GM12875 (cell line): ENCODE measurements at regions not wholly inside any gene's neighbourhood (a gene's known extent, or its start where the extent isn't known, plus 50 kb on each side); places are given as distances from the start of the nearest gene placed in this dataset.

ENCODE experiments used
- H3K4me3 ChIP-seq: one replicate; pipeline ENCODE4 v1.5.1; 2011; ENCODE audit warnings: low read depth, low read length, control low read depth
- CTCF ChIP-seq: IDR thresholded peaks from 2 replicates; pipeline ENCODE4 v1.5.1; 2011; ENCODE audit warnings: low read depth, mild to moderate bottlenecking, control low read depth, inconsistent platforms, low read length, moderate library complexity, borderline replicate concordance; ENCODE audit not compliant: insufficient read depth

DNA sequence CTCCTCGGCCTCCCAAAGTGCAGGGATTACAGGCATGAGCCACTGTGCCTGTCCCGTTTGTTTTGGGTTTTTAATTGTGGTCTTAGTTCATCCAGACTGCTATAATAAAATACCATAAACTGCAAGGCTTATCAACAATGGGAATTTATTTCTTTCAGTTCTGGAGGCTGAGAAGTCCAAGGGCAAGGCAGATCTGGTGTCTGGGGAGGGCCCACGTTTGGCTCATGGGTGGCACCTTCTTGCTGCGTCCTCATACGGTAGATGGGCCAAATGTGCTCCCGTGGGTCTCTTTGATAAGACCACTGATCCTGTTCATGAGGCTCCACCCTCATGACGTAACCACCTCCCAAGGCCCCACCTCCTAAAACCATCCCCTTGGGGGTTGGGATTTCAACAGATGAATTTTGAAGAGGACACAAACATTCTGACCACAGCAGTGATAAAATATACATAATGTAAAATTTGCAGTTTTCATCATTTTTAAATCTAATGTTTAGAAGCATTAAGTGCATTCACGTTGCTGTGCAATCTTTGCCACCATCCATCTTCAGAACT, 133.4 kb upstream of the ERRFI1 start:
- no peak overlapping the region for H3K4me3 ChIP-seq
- TF ChIP-seq CTCF: no peak

- H3K4me3 ChIP-seq: no peak overlapping the region
- no peak for TF ChIP-seq CTCF
These were observed 132.9 kb upstream of the ERRFI1 start for GRCh38 chr1:8158995-8159394.

- no peak for TF ChIP-seq CTCF
- H3K4me3 ChIP-seq: no peak overlapping the region
These were observed 131.7 kb upstream of the ERRFI1 start for GRCh38 chr1:8157765-8158164.

DNA sequence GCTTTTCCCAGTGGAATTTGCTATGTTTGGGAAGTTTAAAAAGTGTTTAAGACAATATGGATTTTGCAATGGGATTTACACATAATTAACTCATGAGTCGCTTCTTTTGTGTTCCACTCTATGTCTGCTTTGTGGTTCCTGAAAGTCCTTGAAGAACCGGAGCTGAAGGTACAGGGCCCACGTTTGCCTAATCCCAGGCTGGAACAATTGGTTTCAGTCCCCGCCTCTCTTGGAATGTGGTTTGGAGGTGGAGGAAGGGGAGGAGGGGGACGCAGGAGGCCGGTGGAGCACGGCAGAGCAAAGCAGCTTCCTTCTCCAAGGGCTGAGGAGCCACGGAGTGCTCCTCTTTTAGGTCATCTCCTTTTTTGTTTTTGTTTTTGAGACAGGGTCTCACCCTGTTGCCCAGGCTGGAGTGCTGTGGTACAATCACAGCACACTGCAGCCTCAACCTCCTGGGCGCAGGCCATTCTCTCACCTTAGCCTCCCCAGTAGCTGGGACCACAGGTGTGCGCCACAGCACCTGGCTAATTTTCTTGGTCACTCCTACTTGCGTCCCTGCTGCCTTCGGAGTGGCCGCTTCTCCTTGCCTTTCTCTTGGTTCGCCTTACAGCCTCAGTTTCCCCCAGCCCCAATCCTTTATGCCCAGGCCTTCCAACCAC, 129.5 kb upstream of the ERRFI1 start:
- H3K4me3 ChIP-seq: no peak overlapping the region
- no peak for TF ChIP-seq CTCF

DNA sequence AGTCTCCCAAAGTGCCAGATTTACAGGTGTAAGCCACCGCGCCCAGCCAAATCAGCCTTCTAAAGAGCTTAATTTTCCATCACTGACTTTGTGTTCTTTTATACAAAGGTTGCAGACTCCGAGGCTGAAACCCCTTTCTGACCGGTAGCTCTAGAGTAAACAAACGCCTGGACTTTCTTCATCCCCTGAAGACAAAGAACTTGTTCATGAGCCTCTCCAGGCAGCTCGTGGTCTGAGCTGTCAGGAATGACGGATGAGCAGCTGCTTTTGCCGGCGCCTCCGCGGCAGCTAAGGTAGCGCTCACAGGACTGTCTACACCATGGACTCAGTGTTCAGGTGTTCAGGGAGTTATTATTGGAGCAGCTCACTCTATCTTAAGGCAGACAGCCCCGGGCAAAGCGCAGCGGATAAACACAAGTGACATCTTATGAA, 128.5 kb upstream of the ERRFI1 start:
- TF ChIP-seq CTCF: no peak
- H3K4me3 ChIP-seq: no peak overlapping the region

GRCh38 chr1:8153961-8154360, 127.9 kb upstream of the ERRFI1 start:
- no peak overlapping the region for H3K4me3 ChIP-seq
- TF ChIP-seq CTCF: no peak

- TF ChIP-seq CTCF: no peak
- no peak overlapping the region for H3K4me3 ChIP-seq
These were observed 126.9 kb upstream of the ERRFI1 start for GRCh38 chr1:8152731-8153702.
